ENCODE measurements at regions not wholly inside any gene's neighbourhood (a gene's known extent, or its start where the extent isn't known, plus 50 kb on each side); places are given as distances from the start of the nearest gene placed in this dataset.

DNA sequence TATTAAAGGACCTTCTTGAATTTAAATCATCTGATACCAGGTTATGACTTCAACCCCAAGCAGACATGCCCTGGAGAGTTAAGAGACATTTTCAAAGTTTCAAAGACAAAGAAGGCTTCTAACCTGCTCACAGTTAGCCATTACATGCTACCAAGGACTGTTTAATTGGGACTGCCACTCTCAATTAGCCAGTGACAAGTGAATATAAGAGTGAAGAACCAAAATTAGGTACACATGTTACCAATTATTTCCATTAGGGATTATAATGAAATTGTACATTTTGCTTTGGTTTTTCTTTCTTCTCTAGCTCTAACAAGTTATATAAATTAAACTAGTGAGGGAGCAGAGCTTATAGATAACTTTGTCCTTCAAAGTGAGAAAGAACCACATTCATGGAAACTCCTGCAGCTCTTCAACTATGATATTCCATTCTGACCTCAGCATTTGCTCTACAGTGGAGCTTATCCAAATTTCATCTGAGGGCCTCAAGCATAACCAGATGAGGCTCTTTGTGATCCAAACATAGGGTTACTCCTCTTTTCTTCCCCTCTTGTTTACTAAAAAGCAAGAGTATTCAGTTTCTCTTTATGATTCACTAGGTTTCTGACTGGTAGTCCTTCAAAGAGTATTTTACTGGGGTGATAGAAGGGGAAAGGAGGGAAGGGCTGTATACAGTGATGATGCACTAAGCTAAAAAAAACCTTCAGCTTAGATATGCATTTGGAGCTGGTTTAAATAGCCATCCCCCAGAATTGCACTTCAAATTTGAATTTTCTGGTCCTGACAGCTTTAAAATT, 91.3 kb downstream of the DUSP6 start:
- H3K4me1 Mint-ChIP-seq (ENCODE audit: unreplicated experiment) = peaks cover 11% of the 10 kb centered on the region
- H3K9me3 Mint-ChIP-seq = peaks cover 4% of the 10 kb centered on the region
- no peaks in the 10 kb centered on the region for H3K36me3 Mint-ChIP-seq
- TF ChIP-seq, protein P1, sequence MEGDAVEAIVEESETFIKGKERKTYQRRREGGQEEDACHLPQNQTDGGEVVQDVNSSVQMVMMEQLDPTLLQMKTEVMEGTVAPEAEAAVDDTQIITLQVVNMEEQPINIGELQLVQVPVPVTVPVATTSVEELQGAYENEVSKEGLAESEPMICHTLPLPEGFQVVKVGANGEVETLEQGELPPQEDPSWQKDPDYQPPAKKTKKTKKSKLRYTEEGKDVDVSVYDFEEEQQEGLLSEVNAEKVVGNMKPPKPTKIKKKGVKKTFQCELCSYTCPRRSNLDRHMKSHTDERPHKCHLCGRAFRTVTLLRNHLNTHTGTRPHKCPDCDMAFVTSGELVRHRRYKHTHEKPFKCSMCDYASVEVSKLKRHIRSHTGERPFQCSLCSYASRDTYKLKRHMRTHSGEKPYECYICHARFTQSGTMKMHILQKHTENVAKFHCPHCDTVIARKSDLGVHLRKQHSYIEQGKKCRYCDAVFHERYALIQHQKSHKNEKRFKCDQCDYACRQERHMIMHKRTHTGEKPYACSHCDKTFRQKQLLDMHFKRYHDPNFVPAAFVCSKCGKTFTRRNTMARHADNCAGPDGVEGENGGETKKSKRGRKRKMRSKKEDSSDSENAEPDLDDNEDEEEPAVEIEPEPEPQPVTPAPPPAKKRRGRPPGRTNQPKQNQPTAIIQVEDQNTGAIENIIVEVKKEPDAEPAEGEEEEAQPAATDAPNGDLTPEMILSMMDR (conservative IDR thresholded peaks at IDR 0.05) = no peak
- H3K4me3 Mint-ChIP-seq = no peak overlapping the region
- no peak overlapping the region for H3K27ac Mint-ChIP-seq
- H3K27me3 Mint-ChIP-seq = peaks cover 7% of the 10 kb centered on the region
- DNase-seq (ENCODE audit: extremely low spot score, unreplicated experiment) = no peak

DNA sequence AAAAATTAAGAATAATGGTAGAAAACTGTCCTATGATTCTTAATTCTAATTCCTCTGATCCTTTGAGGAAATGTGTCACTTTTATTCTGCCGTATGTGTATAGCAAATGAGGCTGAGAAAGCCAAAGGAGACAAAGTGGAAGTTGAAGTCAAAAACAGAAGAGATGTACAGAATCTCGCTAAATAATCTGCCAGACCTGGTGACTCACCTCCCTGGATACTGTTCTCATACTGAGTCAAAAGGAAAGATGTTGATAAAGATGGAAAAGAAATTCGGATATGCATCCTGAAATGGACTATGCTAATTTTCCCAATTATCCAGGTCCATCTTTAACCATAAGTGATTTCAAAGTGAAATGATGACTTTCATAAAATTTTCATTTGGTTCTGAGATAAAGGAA, 92.5 kb downstream of the DUSP6 start:
- Mint-ChIP-seq H3K4me1 (ENCODE audit: unreplicated experiment) (peaks cover 11% of the 10 kb centered on the region), H3K27ac (no peak overlapping the region), H3K9me3 (peaks cover 4% of the 10 kb centered on the region), H3K27me3 (peaks cover 3% of the 10 kb centered on the region), H3K36me3 (no peaks in the 10 kb centered on the region), H3K4me3 (no peak overlapping the region)
- no peak for DNase-seq (ENCODE audit: extremely low spot score, unreplicated experiment)
- TF ChIP-seq, protein P1 (conservative IDR thresholded peaks at IDR 0.05) = no peak

DNA sequence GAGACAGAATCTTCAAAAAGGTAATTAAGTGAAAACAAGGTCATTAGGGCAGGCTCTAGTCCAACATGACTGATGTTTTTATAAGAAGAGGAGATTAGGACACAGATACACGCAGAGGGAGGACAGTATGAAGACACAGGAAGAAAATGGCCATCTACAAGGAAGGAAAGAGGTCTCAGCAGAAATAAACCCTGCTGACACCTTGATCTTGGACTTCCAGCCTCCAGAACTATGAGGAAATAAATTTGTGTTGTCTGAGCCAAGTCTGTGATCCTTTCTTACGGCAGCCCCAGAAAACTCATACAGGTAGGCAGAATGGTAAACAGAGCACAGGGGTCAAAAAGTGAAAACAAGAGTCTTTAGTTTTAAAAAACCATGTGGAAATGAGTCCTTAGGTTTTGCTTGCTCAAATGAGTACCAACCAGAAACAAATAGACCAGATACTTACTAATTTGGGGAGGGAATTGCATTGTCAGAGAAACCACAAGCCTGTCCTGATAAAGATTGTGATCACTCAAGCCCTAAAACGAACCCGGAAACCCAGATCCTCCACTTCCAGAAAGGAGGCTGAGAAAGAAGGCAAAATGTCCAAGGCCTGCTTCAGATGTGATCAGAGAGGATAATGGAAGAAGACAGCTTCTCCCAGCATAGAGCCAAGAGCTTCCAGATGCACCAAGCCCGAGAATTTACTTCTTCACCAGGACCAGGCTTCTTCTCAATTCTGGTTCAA, 93.9 kb downstream of the DUSP6 start:
- Mint-ChIP-seq H3K36me3 (no peaks in the 10 kb centered on the region), H3K4me3 (no peak overlapping the region), H3K9me3 (peaks cover 4% of the 10 kb centered on the region), H3K27me3 (peaks cover 3% of the 10 kb centered on the region), H3K4me1 (ENCODE audit: unreplicated experiment) (peaks cover 16% of the 10 kb centered on the region), H3K27ac (no peak overlapping the region)
- no peak for DNase-seq (ENCODE audit: extremely low spot score, unreplicated experiment)
- TF ChIP-seq, protein P1 (conservative IDR thresholded peaks at IDR 0.05) = no peak

DNA sequence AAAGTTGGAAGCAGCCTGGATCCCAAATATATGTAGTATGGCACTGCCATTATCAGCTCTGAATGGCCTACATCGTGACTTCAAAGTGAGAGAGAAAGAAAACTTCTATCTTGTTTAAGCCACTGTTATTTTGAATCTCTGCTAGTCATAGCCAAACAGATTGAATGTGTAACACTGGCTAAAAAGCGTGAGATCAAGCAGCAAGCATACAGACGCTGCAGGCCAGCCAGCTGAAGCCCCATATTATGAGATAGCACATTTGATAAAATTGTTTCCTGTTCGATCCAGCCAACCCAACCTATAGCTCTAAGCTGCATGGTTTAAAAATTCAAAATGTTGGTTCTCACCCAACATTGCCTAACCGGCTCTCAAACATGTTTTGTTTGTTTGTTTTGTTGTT, 95.0 kb downstream of the DUSP6 start:
- peaks cover 3% of the 10 kb centered on the region for H3K27me3 Mint-ChIP-seq
- no peak overlapping the region for H3K4me3 Mint-ChIP-seq
- H3K9me3 Mint-ChIP-seq = peaks cover 4% of the 10 kb centered on the region
- no peak overlapping the region for H3K27ac Mint-ChIP-seq
- peaks cover 23% of the 10 kb centered on the region for H3K4me1 Mint-ChIP-seq (ENCODE audit: unreplicated experiment)
- TF ChIP-seq, protein P1 (conservative IDR thresholded peaks at IDR 0.05) = no peak
- H3K36me3 Mint-ChIP-seq = no peaks in the 10 kb centered on the region
- DNase-seq (ENCODE audit: extremely low spot score, unreplicated experiment) = no peak

DNA sequence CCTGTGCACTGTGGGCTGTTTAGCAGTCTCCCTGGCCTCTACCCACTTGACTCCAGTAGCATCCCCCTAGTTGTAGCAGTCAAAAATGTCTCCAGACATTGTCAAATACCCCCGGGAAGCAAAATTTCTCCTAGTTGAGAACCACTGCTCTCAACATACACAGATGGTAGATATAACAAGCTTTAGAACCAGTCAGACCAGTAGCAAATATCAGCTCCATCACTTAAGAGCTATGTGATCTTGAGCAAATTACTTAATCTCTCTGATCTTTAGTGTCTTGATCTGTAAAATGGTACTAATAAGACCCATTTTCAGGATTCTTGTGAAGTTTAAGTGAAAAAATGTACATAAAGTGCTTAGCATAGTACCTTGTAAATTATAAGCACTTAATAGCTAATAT, 96.2 kb downstream of the DUSP6 start:
- Mint-ChIP-seq H3K4me3 (no peak overlapping the region), H3K27ac (no peak overlapping the region), H3K9me3 (peaks cover 9% of the 10 kb centered on the region), H3K4me1 (ENCODE audit: unreplicated experiment) (peaks cover 29% of the 10 kb centered on the region), H3K36me3 (no peaks in the 10 kb centered on the region), H3K27me3 (peaks cover 3% of the 10 kb centered on the region)
- TF ChIP-seq, protein P1 (conservative IDR thresholded peaks at IDR 0.05) = no peak
- DNase-seq (ENCODE audit: extremely low spot score, unreplicated experiment) = no peak
